SK-N-SH treated with all-trans-retinoic acid at 6 μM for 48 hours (cell line): ENCODE measurements at regions not wholly inside any gene's neighbourhood (a gene's known extent, or its start where the extent isn't known, plus 50 kb on each side); places are given as distances from the start of the nearest gene placed in this dataset.

Source experiments
- ARNTL ChIP-seq: fragments of 450-650 bp; formaldehyde crosslinking; IDR thresholded peaks from 2 replicates; pipeline ENCODE4 v1.5.0; 2020; ENCODE audit warnings: low read depth, mild to moderate bottlenecking, moderate library complexity, borderline replicate concordance
- CSRNP3 ChIP-seq: fragments of 250-450 bp; sonication (Bioruptor Pico); IDR thresholded peaks from 2 replicates; pipeline ENCODE4 v1.5.1; 2021; ENCODE audit warnings: mild to moderate bottlenecking, moderate library complexity
- GLIS3 ChIP-seq: fragments of 250-450 bp; sonication (Bioruptor Pico); IDR thresholded peaks from 2 replicates; pipeline ENCODE4 v1.5.0; 2020; ENCODE audit warnings: mild to moderate bottlenecking, moderate library complexity
- ISL1 ChIP-seq: fragments of 250-450 bp; sonication (Bioruptor Pico); IDR thresholded peaks from 2 replicates; pipeline ENCODE4 v2.1.2; 2022; ENCODE audit warnings: mild to moderate bottlenecking, moderate library complexity
- OSR1 ChIP-seq: fragments of 250-450 bp; sonication (Bioruptor Pico); IDR thresholded peaks from 2 replicates; pipeline ENCODE4 v1.8.0; 2022; ENCODE audit warnings: moderate library complexity, mild to moderate bottlenecking, inconsistent platforms
- PATZ1 ChIP-seq: fragments of 250-450 bp; sonication (Bioruptor Pico); IDR thresholded peaks from 2 replicates; pipeline ENCODE4 v1.8.0; 2020; ENCODE audit warnings: mild to moderate bottlenecking, moderate library complexity, borderline replicate concordance
- POU6F1 ChIP-seq: fragments of 250-450 bp; sonication (Bioruptor Pico); IDR thresholded peaks from 2 replicates; pipeline ENCODE4 v1.8.0; 2021; ENCODE audit warnings: low read depth, mild to moderate bottlenecking, moderate library complexity, borderline replicate concordance
- RARB ChIP-seq: fragments of 250-450 bp; sonication (Bioruptor Pico); IDR thresholded peaks from 2 replicates; pipeline ENCODE4 v1.8.0; 2021; ENCODE audit warnings: mild to moderate bottlenecking, moderate library complexity
- TOX ChIP-seq: fragments of 250-450 bp; sonication (Bioruptor Pico); IDR thresholded peaks from 2 replicates; pipeline ENCODE4 v1.8.0; 2021; ENCODE audit warnings: mild to moderate bottlenecking, moderate library complexity, borderline replicate concordance
- ZC3H10 ChIP-seq: fragments of 250-450 bp; sonication (Bioruptor Pico); IDR thresholded peaks from 2 replicates; pipeline ENCODE4 v1.5.1; 2021; ENCODE audit warnings: mild to moderate bottlenecking, moderate library complexity
- ZFP3 ChIP-seq: fragments of 250-450 bp; sonication (Bioruptor Pico); IDR thresholded peaks from 2 replicates; pipeline ENCODE4 v1.5.0; 2020; ENCODE audit warnings: mild to moderate bottlenecking, moderate library complexity
- ZNF565 ChIP-seq: fragments of 450-650 bp; formaldehyde crosslinking; conservative IDR thresholded peaks from 2 replicates; pipeline ENCODE4 v1.5.0; 2020; ENCODE audit warnings: low read depth, mild to moderate bottlenecking, moderate library complexity
- ZNF70 ChIP-seq: fragments of 450-650 bp; formaldehyde crosslinking; IDR thresholded peaks from 2 replicates; pipeline ENCODE4 v1.5.0; 2020; ENCODE audit warnings: mild to moderate bottlenecking, moderate library complexity
- ZNF8 ChIP-seq: fragments of 450-650 bp; formaldehyde crosslinking; IDR thresholded peaks from 2 replicates; pipeline ENCODE4 v1.5.0; 2020; ENCODE audit warnings: mild to moderate bottlenecking, moderate library complexity

- no peak for TF ChIP-seq ZNF70 (CRISPR knock-in tag)
- no peak for TF ChIP-seq CSRNP3
- no peak for TF ChIP-seq ZC3H10 (CRISPR knock-in tag)
- no peak for TF ChIP-seq ZNF565 (CRISPR knock-in tag)
- TF ChIP-seq ZFP3 (CRISPR knock-in tag), result no peak
- no peak for TF ChIP-seq PATZ1 (CRISPR knock-in tag)
- no peak for TF ChIP-seq GLIS3 (CRISPR knock-in tag)
- no peak for TF ChIP-seq ARNTL (CRISPR knock-in tag)
- TF ChIP-seq TOX (CRISPR knock-in tag), result no peak
- no peak for TF ChIP-seq RARB (CRISPR knock-in tag)
- no peak for TF ChIP-seq ZNF8
- no peak for TF ChIP-seq POU6F1 (CRISPR knock-in tag)
- no peak for TF ChIP-seq ISL1 (CRISPR knock-in tag)
- no peak for TF ChIP-seq OSR1 (CRISPR knock-in tag)
Measured at GRCh38 chr9:31587146-31587545, 797.3 kb upstream of the ACO1 start.
